ENCODE measurements at regions not wholly inside any gene's neighbourhood (a gene's known extent, or its start where the extent isn't known, plus 50 kb on each side); places are given as distances from the start of the nearest gene placed in this dataset.

DNA sequence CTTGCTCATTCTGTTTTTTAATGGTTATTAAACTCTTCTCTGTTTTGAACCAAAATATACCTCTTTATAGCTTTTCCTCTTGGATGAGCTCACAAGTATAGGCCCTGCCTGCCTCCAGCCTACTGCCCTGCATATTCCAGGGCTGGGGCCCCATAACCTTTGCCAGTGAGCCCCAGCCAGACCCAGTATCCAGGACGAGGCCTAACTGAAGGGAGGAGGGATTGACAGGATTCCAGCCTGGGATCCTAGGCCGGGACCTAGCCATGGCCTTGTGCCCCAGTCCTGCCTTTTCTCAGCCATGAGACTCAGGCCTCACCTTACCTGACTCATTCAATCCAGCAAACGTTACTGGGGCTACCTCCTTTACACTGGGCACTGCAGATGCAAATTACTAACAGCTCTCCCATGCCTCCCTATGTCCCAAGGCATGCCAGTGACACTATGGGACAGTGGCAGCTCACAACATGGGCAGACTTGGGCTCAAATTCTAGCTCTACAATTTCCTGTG lies 159.2 kb downstream of the DDX1 start:
- no peak overlapping the region for H3K4me3 ChIP-seq (ENCODE audit: low read depth, low read length)

DNA sequence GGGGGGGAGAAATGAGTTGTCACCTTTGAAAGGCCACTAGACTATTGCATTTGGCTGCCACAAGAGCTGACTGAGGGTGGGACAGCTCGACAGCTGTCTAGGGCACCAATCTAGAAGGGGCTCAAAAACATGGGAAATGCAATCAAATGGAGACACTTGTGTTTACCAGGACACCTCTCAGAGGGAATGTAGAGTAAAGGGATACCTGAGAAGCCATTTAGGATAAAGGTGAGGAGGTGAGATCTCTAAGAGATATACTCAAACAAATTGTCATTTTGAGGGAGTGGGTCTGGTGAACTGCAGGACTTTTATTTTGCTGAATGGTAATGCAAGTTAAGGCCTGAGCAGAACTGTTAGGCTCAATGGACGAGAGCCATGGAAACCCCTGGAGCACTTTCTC lies 159.8 kb downstream of the DDX1 start:
- H3K4me3 ChIP-seq (ENCODE audit: low read depth, low read length), result no peak overlapping the region
- TF ChIP-seq, protein P1, sequence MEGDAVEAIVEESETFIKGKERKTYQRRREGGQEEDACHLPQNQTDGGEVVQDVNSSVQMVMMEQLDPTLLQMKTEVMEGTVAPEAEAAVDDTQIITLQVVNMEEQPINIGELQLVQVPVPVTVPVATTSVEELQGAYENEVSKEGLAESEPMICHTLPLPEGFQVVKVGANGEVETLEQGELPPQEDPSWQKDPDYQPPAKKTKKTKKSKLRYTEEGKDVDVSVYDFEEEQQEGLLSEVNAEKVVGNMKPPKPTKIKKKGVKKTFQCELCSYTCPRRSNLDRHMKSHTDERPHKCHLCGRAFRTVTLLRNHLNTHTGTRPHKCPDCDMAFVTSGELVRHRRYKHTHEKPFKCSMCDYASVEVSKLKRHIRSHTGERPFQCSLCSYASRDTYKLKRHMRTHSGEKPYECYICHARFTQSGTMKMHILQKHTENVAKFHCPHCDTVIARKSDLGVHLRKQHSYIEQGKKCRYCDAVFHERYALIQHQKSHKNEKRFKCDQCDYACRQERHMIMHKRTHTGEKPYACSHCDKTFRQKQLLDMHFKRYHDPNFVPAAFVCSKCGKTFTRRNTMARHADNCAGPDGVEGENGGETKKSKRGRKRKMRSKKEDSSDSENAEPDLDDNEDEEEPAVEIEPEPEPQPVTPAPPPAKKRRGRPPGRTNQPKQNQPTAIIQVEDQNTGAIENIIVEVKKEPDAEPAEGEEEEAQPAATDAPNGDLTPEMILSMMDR (IDR thresholded peaks at IDR 0.05; ENCODE audit: borderline replicate concordance, insufficient read depth, low read depth, low read length), result no peak

More for the DNA sequence above, 159.2 kb downstream of the DDX1 start:
- TF ChIP-seq, protein P1 (IDR thresholded peaks at IDR 0.05; ENCODE audit: borderline replicate concordance, insufficient read depth, low read depth, low read length), result no peak

DNA sequence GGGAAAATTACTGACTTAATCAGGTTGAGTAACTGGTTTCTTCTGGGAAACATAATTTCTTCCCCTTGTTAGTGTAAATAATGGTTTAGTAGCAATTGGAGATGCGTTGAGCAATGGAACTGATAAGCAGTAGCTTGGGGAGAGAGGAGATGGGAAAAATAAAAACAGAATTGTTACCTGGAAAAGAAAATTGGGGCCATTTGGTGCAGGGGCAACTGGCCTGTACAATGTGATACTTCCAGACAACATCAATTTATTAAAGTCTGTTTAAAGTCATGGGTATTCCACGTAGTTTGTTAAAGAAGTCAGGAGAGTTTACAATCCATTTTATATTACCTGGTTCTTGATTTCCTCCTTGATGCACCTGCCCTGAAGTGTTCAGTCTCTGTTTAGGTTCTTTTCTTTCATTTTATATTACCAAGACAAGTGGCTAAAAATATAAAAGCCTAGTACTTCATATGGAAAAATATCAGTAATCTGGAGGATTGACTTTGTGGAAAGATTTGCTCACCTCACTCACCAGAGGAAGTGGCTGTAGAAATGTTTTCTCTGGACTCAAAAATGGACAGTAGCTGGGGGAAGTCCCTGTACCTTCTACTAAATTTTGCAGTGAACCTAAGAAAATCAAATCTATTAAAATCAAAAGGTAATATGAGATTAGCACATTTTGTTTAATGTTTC lies 161.0 kb downstream of the DDX1 start:
- H3K4me3 ChIP-seq (ENCODE audit: low read depth, low read length), result no peak overlapping the region
- TF ChIP-seq, protein P1 (IDR thresholded peaks at IDR 0.05; ENCODE audit: borderline replicate concordance, insufficient read depth, low read depth, low read length), result no peak

DNA sequence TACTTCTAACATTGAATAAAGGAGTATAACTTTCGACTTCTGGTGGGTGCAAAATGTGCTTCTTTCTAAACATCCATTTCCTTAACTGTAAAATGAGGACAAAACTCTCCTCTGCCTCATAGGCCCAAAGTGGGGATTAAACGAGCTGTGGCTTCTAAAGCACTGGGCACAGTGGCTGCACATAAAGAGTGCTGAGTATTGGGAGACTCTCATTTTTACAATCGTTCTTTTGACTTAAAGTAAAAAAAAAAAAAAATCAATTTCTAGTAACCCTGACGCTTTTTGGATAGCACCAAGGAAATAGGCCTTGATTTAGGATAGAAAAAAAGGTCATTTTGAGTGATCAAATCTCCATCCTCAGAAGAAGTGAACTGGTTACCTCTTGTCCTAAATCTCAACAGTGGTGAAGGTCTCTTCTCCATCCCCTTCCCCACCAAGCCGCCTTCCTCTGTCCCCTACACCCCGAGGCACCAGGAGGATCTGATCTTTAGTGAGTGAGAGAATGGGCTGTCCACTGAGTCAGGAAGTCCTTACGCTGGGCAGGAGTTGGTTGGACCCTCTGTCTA lies 161.6 kb downstream of the DDX1 start:
- TF ChIP-seq, protein P1 (IDR thresholded peaks at IDR 0.05; ENCODE audit: borderline replicate concordance, insufficient read depth, low read depth, low read length), result no peak
- no peak overlapping the region for H3K4me3 ChIP-seq (ENCODE audit: low read depth, low read length)

DNA sequence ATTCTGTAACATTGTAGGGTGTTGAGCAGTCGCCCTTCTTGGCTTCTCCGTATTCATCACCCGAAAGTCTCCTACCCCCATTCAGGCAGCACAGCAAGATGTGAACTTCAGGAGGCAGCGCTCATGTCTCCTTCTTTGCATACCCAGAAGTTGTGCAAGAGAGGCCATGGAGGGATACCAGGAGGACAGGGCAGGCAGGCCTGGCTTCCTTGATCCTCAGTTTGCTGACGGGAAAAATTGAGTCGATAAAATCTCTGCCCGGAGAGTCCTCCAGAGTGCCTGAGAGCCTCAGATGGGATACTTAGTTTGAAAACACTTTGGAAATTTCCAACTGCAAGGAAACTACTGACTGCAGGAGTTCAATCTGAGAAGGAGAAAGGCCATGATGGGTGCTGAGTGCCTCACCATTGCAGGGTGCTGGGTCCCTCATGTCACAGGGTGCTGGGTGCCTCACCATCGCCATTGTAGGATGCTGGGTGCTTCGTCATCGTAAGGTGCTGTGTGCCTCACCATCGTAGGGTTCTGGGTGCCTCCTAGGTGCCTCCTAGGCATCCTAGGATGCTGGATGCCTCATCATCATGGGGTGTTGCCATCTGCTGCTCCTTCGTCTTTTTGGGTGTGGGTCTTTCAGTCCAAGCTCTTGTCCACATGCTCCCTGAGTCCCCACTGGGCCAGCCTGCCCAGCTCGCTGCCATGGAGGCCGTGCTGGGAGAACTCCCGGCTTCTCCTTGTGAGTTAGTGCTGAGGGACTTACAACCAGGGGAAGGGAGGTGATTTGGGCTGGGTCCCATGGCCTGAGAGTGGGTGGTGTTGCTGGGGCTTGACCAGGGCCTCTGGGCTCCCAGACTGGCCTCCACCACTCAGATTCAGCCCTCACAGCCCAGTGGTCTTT lies 162.4 kb downstream of the DDX1 start:
- no peak overlapping the region for H3K4me3 ChIP-seq (ENCODE audit: low read depth, low read length)
- TF ChIP-seq, protein P1 (IDR thresholded peaks at IDR 0.05; ENCODE audit: borderline replicate concordance, insufficient read depth, low read depth, low read length), result no peak

DNA sequence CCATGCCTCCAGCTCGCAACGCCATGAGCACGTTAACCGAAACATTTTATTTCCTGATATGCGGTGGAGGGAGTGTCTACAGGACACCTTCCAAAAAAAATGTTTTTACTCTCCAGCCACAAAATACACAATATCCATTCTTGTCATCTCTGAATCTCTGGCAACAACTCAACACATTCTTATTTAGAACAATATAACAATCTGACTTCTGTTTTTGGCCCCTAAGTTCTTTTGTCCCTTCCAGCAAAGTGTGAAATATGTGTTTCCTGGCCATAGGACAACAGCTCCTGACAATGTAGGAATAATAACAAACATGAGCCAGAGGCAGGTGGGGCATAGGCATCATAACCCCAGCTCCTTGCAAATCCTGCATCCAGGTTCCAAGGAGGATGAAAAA lies 163.0 kb downstream of the DDX1 start:
- H3K4me3 ChIP-seq (ENCODE audit: low read depth, low read length), result no peak overlapping the region
- TF ChIP-seq, protein P1 (IDR thresholded peaks at IDR 0.05; ENCODE audit: borderline replicate concordance, insufficient read depth, low read depth, low read length), result no peak

Measured in GM12875 (cell line).